ENCODE measurements at regions not wholly inside any gene's neighbourhood (a gene's known extent, or its start where the extent isn't known, plus 50 kb on each side); places are given as distances from the start of the nearest gene placed in this dataset.

DNA sequence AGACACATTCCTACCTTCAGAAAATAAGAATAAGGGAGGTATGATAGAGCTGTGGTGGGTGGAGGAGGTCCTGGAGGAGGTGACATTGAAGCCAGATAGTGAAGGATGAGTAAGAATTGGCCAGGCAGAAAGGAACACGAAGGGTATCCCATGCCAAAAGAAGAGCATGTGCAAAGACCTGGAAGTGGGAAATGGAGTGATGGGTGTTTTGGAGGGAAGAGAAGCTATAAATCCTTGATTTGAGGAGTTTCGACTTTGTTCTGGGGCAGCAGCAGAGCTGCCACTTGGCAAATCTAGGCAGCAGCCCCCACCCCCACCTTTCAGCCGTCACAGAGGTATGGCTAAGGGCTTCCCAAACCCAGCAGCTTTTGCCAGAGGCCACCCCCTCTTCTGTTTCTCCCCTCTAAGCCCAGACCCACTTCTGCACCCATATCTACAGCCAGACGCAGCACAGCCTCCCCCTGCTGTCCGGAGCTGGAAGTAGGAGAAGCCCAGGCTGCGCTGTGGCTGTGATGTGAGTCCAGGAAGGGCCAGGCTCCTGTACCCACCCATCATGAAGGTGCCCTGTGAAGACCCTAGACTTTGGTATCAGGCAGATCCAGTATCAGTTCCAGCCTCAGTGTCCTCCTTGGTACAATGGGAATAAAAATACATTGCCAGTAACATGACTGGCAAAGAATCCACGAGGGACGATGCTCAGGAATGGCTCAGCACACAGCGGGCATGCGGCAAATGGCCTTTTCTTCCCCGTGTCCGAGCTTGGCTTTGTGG is 188.7 kb upstream of the LINGO1 start:
- H3K9me3 ChIP-seq (ENCODE audit: control insufficient read depth, insufficient read depth, low read depth, low read length): no peaks in the 10 kb centered on the region
- peak; percentile 52 for TF ChIP-seq ZBTB17 (tag by site-specific recombination; IDR thresholded peaks at IDR 0.05)
- no peak for TF ChIP-seq ZNF548 (tag by site-specific recombination; IDR thresholded peaks at IDR 0.05)
- TF ChIP-seq ZNF292 (tag by site-specific recombination; IDR thresholded peaks at IDR 0.05; ENCODE audit: borderline replicate concordance, low read depth): no peak
- peak; percentile 97 for TF ChIP-seq ZNF561 (tag by site-specific recombination; IDR thresholded peaks at IDR 0.05; ENCODE audit: borderline replicate concordance)
- peak; percentile 90 for TF ChIP-seq PRDM10 (tag by site-specific recombination; IDR thresholded peaks at IDR 0.05)
- peak; percentile 63 for TF ChIP-seq ZNF366 (tag by site-specific recombination; conservative IDR thresholded peaks at IDR 0.05)
- TF ChIP-seq ZNF121 (tag by site-specific recombination; IDR thresholded peaks at IDR 0.05): no peak
- TF ChIP-seq, protein P1, sequence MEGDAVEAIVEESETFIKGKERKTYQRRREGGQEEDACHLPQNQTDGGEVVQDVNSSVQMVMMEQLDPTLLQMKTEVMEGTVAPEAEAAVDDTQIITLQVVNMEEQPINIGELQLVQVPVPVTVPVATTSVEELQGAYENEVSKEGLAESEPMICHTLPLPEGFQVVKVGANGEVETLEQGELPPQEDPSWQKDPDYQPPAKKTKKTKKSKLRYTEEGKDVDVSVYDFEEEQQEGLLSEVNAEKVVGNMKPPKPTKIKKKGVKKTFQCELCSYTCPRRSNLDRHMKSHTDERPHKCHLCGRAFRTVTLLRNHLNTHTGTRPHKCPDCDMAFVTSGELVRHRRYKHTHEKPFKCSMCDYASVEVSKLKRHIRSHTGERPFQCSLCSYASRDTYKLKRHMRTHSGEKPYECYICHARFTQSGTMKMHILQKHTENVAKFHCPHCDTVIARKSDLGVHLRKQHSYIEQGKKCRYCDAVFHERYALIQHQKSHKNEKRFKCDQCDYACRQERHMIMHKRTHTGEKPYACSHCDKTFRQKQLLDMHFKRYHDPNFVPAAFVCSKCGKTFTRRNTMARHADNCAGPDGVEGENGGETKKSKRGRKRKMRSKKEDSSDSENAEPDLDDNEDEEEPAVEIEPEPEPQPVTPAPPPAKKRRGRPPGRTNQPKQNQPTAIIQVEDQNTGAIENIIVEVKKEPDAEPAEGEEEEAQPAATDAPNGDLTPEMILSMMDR (tag by site-specific recombination; IDR thresholded peaks at IDR 0.05): peak; percentile 78
- TF ChIP-seq ZEB2 (tag by site-specific recombination; IDR thresholded peaks at IDR 0.05): peak; percentile 24; the same call in 1 of the 2 replicates
- no peak for TF ChIP-seq ZNF76 (tag by site-specific recombination; IDR thresholded peaks at IDR 0.05; ENCODE audit: borderline replicate concordance, low read depth)
- no peak for TF ChIP-seq ZNF843 (tag by site-specific recombination; IDR thresholded peaks at IDR 0.05)
- 0 out of 2 replicates have a peak, but pooled peaks have one; percentile 13 for TF ChIP-seq ZBTB6 (tag by site-specific recombination; IDR thresholded peaks at IDR 0.05)
- peak; percentile 43; the same call in 1 of the 2 replicates for TF ChIP-seq ZNF600 (tag by site-specific recombination; IDR thresholded peaks at IDR 0.05)
- TF ChIP-seq ZNF654 (tag by site-specific recombination; IDR thresholded peaks at IDR 0.05; ENCODE audit: low read depth): peak; percentile 82
- peak; percentile 93 for TF ChIP-seq ZNF2 (tag by site-specific recombination; IDR thresholded peaks at IDR 0.05)
- no peak for TF ChIP-seq ZNF114 (tag by site-specific recombination; IDR thresholded peaks at IDR 0.05)
- TF ChIP-seq SP2 (tag by site-specific recombination; IDR thresholded peaks at IDR 0.05): peak; percentile 28; the same call in 1 of the 2 replicates
- TF ChIP-seq ZNF335 (tag by site-specific recombination; conservative IDR thresholded peaks at IDR 0.05): no peak
- 0 out of 2 replicates have a peak, but pooled peaks have one; percentile 16 for TF ChIP-seq ZFP69B (tag by site-specific recombination; IDR thresholded peaks at IDR 0.05)
- peak; percentile 60 for TF ChIP-seq KLF8 (tag by site-specific recombination; IDR thresholded peaks at IDR 0.05)
- no peak for TF ChIP-seq ZNF10 (tag by site-specific recombination; IDR thresholded peaks at IDR 0.05)
- TF ChIP-seq ZNF341 (tag by site-specific recombination; IDR thresholded peaks at IDR 0.05; ENCODE audit: low read depth): peak; percentile 71
- TF ChIP-seq MZF1 (tag by site-specific recombination; IDR thresholded peaks at IDR 0.05; ENCODE audit: borderline replicate concordance): no peak
- TF ChIP-seq, protein P2, sequence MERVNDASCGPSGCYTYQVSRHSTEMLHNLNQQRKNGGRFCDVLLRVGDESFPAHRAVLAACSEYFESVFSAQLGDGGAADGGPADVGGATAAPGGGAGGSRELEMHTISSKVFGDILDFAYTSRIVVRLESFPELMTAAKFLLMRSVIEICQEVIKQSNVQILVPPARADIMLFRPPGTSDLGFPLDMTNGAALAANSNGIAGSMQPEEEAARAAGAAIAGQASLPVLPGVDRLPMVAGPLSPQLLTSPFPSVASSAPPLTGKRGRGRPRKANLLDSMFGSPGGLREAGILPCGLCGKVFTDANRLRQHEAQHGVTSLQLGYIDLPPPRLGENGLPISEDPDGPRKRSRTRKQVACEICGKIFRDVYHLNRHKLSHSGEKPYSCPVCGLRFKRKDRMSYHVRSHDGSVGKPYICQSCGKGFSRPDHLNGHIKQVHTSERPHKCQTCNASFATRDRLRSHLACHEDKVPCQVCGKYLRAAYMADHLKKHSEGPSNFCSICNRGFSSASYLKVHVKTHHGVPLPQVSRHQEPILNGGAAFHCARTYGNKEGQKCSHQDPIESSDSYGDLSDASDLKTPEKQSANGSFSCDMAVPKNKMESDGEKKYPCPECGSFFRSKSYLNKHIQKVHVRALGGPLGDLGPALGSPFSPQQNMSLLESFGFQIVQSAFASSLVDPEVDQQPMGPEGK (tag by site-specific recombination; IDR thresholded peaks at IDR 0.05): peak; percentile 75
- TF ChIP-seq ZFHX2 (tag by site-specific recombination; conservative IDR thresholded peaks at IDR 0.05): 0 out of 2 replicates have a peak, but pooled peaks have one; percentile 10
- ChIA-PET CTCF (interaction anchor here (0.5 to 3.5 kb wide), 66 partner anchors 10 to 1868 kb away, joined by 3 to 68 read pairs (median 5); partner anchors contain the start of gene LINGO1), POLR2A (no interaction called here)
- H3K27ac ChIP-seq (ENCODE audit: extremely low read depth, low read depth, low read length): no peak overlapping the region
- H3K36me3 ChIP-seq (ENCODE audit: control insufficient read depth in 2 of 2, insufficient read depth in 1 of 2, low read length in 2 of 2): no peaks in the 10 kb centered on the region
- no peak overlapping the region for H3K4me3 ChIP-seq (ENCODE audit: low read depth, low read length)
- H3K4me1 ChIP-seq (ENCODE audit: control insufficient read depth, insufficient read depth, low read length): no peaks in the 10 kb centered on the region

Measured in HEK293 (cell line).